NCI-H1092 treated with DMSO at 0.1 percent for 48 hours (cell line): ENCODE measurements at regions not wholly inside any gene's neighbourhood (a gene's known extent, or its start where the extent isn't known, plus 50 kb on each side); places are given as distances from the start of the nearest gene placed in this dataset.

ENCODE experiments used
- DNase-seq: peaks from one replicate; lab custom pipeline; 2025; lab: John Stamatoyannopoulos, UW

GRCh38 chr11:45036733-45037132, 86.0 kb upstream of the TP53I11 start:
- no peak for DNase-seq

DNA sequence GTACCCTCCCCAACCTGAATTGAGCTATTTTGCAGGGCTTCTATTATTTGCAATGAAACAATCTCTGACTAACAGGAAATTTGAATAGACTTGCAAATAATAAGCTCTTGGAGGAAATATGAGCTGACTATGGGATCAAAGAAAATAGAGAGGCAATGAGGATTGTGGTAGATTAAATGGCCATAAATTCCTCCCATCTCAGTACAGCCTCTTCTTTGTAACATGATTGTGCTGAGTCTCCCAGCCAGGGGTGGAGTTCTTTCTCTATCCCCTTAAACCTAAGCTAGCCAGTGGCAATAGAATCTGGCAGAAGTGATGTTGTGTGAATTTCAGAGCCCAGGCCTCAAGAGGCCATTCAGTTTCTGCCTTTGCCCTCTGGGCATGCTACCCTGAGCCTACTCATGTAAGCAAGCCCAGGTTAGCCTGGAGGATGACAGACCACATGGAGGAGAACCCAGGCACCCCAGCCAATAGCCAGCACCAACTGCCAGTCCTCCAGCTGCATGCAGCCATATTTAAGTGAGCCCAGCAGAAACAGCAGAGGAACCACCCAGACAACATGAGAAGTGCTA, 86.8 kb upstream of the TP53I11 start:
- DNase-seq = no peak

DNA sequence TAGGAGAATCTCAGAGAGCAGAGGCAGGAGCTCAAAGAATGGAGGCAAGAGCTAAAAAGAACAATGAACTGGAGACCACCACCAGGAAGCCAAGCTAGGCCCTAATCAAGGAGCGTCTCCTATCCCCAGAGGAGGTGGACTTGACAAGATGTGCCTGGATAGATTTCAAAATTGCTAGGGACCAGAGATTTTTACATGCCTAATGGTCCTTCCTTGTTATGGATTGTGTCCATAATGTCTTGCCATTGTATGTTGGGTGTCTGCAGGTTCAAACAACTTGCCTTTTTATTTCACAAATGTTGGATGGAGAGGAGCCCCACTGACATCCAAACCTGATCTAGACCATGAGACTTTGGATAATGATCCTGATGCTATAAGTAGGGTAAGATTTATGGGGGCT, 88.2 kb upstream of the TP53I11 start:
- DNase-seq = no peak

GRCh38 chr11:45041596-45041995, 90.9 kb upstream of the TP53I11 start:
- DNase-seq = peak; percentile 96

DNA sequence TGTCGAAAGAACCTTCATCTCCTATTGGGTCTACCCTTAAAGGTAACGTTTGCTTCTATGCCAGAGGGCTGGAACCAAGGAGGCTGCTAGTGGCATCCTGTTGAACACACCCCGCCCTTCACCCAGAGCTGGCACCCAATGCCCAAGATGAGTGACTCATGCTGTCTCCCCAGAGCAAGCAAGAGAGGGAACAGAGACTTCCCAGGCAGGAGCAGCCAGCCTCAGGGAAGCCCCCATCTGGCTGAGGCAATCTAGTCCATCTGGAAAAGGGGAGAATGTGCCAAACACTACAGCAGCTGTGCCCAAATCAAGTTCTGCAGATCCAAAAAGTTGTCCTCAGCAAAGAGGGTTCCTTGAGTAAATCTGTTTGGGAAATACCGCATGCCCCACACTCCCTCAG, 91.9 kb upstream of the TP53I11 start:
- peak; percentile 20 for DNase-seq

GRCh38 chr11:45043755-45044475, 93.2 kb upstream of the TP53I11 start:
- DNase-seq = no peak

DNA sequence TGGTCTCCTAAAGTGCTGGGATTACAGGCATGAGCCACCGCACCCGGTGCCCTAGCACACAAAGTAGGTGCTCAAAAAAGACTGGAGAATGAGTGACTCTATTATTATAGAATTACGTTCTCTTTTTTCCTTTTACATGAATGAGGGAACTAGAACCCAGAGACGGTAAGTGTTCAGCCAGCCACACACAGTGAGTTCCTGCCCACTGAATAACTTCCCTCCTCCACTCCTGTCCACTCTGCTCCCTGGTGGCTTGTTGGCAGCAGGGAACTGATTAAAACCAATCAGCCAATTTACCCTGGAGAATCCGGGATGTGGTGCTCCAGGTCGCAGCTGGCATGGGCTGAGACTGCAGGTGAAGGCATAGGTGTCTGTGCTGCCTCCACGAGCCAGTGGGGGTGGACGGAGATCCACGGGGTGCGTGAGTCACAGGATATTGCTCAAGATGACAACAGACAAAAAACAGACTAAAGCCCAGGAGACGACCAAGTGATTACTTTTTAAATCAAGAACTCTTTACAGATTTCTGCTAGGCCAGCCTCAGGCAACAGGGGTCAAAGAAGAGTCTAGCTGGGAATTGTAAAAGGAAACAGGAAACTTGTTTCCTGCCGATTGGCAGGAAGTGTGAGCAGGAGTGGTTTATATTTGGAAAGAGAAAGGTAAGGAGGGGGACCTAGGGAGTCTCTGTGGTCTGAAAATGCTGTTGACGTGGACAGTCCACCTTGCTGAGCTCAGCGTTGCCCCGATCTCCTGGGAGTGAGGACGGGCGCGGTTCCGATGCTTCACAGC, 95.2 kb upstream of the TP53I11 start:
- DNase-seq = no peak

DNA sequence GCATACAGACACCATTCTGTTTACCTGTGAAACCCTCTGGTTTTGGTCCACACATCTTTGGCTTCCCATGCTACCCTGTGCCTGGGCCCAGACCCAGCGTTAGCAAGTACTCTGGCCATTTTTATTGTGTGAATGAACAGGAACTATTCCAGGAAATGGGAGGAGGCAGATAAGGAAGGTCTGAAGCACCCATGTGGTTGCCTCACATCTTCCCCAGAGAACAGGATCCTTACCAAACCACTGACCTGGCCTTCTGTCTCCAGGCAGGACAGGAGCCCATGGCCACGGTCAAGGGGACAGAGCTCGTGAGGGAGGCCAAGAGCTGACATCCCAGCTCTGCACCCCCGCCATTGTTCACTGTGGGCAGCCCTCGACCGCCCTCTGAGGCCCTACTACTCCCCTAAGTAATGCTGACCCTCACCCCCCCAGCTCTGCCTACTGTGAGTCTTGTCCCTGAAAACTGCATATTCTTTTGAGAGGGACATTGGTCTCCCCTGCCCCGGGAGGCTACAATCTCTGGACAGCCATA, 97.7 kb upstream of the TP53I11 start:
- no peak for DNase-seq

GRCh38 chr11:45048870-45049691, 97.4 kb upstream of the PRDM11 start:
- DNase-seq = peak; percentile 71

DNA sequence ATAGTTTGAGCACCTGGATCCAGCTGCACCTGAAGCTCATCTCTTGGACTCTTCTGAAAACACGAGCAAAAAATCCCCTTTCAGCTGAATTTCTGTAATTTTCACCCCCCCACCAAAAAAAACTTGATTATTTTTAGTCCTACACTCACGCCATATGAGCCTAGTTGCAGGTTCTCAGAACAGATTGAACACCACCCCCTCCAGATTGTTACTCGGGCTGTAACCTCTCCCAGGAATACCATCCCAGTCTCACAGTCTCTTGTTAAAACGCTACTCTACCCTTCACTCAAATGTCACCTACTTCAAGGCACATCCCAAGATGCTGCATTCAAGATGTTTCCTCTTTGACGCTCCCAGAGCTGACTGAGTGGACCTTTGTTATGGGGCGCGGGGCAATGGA, 96.3 kb upstream of the PRDM11 start:
- DNase-seq = no peak

DNA sequence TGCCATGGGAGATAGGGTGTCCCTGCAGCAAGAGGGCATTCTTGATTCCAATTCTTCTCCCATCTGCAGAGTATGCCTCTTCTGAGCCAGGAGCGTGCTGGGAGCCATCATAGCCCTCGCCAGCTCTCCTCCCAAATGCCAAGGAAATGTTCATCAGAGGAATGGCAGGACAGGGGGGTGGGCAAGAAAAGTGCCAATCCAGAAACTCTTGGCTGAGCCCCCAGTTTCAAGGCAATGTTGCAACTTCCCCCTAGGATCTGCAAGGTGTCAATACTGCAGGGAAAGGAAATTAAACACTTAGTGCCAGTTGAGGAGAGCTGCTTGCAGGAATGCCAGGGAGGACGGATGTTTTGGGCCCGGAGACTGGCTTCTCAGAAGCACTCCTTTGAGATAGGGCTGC, 94.8 kb upstream of the PRDM11 start:
- no peak for DNase-seq

GRCh38 chr11:45052361-45052760, 94.1 kb upstream of the PRDM11 start:
- no peak for DNase-seq

DNA sequence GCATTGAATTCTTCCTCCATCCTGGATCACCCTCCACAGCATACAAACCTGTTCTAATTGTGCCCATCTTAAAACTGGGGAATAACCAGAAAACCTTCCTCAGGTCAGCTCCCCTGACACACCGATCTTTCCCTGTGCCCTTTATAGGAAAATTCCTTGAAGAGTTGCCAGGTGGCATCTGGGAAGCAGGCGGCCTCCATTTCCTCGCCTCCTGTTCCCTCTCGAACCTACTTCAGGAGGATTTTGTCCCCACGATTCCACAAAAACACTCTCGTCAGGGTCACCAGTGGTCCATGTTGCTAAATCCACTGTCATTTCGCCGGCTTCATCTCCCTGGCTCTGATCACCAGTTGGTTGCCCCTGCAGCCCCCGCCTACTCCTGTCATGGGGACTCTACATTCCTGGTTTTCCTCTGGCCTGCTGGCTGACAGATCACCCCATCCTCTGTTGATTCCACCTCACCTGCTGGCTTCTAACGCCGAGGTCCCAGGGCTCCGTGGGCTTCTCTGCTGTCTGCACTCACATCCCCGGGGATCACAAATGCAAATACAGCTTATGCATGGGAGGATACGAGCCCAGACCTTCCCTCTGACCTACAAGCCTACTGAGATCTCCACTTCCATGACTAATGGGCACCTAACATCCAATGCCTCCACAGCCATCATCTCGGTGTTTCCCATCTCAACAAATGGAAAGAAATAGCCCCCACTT, 92.5 kb upstream of the PRDM11 start:
- DNase-seq = no peak

- DNase-seq = no peak
Observed at GRCh38 chr11:45054956-45055355, 91.5 kb upstream of the PRDM11 start.

GRCh38 chr11:45056529-45056928, 89.9 kb upstream of the PRDM11 start:
- no peak for DNase-seq

- DNase-seq = no peak
Observed at GRCh38 chr11:45057938-45058646, 88.3 kb upstream of the PRDM11 start.

DNA sequence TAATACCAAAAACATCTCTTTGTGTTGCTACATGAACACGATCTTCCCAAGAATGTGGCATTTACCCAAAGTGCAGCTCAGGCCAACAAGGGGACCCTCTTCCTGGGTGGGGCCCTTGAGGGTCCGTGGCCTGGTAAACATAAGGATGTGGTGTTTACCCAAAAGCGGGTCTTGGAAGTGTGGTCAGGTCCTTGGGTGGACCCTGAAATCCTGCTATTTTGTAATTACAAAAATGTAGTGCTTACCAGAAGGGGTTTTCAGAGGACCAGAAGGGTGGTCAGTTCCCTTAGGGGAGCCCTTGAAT, 87.8 kb upstream of the PRDM11 start:
- DNase-seq = no peak

- no peak for DNase-seq
Observed at GRCh38 chr11:45060707-45061106, 85.7 kb upstream of the PRDM11 start.

GRCh38 chr11:45061641-45062040, 84.8 kb upstream of the PRDM11 start:
- DNase-seq = no peak

DNA sequence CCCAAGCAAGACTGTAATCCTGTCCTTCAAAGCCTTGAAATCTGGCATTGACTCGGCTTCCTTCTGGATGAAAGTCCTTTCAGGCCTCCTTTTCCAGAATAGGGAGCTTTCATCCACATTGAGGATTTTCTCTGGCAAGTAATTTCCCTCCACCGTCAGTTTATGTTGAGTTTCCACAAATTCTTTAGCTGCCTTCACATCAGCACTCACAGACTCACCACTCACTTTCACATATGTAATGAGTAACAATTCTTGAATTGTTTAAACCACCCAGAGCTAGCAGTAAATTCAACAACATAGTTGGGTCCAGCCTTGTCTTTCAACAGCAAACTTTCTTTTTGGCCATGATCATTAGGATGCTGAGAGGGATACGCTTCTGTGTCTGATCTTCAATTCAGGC, 84.3 kb upstream of the PRDM11 start:
- DNase-seq = no peak
